Calu3 (cell line): ENCODE measurements at regions not wholly inside any gene's neighbourhood (a gene's known extent, or its start where the extent isn't known, plus 50 kb on each side); places are given as distances from the start of the nearest gene placed in this dataset.

ENCODE experiments used
- BruUV-seq: library from RNA; stranded (reverse); fragments of 400-500 nt; replicated peaks from 2 replicates; lab custom pipeline; 2021; lab: Mats Ljungman, UMichigan
- CTCF ChIA-PET: fragments of 300-600 bp; sonication (Branson Sonifier 250); formaldehyde crosslinking; loops from one replicate; lab custom pipeline; 2022; ENCODE audit warnings: antibody characterized with exemption; lab: Charles Lee
- DNase-seq: peaks from one replicate; pipeline ENCODE4 v3.0.0; 2022
- H3K27ac Mint-ChIP-seq: one replicate; pipeline ENCODE4 v1.8.0; 2022; ENCODE audit warnings: mixed read lengths; ENCODE audit not compliant: unreplicated experiment
- H3K27me3 Mint-ChIP-seq: one replicate; pipeline ENCODE4 v1.8.0; 2022; ENCODE audit warnings: mixed read lengths; ENCODE audit not compliant: unreplicated experiment
- H3K36me3 Mint-ChIP-seq: one replicate; pipeline ENCODE4 v1.8.0; 2022; ENCODE audit warnings: mild to moderate bottlenecking, moderate library complexity, mixed read lengths; ENCODE audit not compliant: insufficient read depth, unreplicated experiment
- H3K4me1 Mint-ChIP-seq: one replicate; pipeline ENCODE4 v1.8.0; 2022; ENCODE audit warnings: mild to moderate bottlenecking, low read depth, mixed read lengths; ENCODE audit not compliant: unreplicated experiment
- H3K4me3 Mint-ChIP-seq: one replicate; pipeline ENCODE4 v1.8.0; 2022; ENCODE audit warnings: mild to moderate bottlenecking, low read depth, moderate library complexity, mixed read lengths; ENCODE audit not compliant: unreplicated experiment
- H3K9me3 Mint-ChIP-seq: one replicate; pipeline ENCODE4 v1.8.0; 2022; ENCODE audit warnings: low read depth, mixed read lengths; ENCODE audit not compliant: unreplicated experiment
- intact Hi-C: fragments of 100-400 bp; cut with micrococcal nuclease; formaldehyde crosslinking; loops from one replicate; pipeline ENCODE4 v1.10.0; 2022; ENCODE audit not compliant: unreplicated experiment
- TF ChIP-seq, protein P1 (sequence below): fragments of 200-600 bp; IDR thresholded peaks from one replicate; pipeline ENCODE4 v1.8.0; 2022; ENCODE audit warnings: antibody characterized with exemption; ENCODE audit not compliant: unreplicated experiment

DNA sequence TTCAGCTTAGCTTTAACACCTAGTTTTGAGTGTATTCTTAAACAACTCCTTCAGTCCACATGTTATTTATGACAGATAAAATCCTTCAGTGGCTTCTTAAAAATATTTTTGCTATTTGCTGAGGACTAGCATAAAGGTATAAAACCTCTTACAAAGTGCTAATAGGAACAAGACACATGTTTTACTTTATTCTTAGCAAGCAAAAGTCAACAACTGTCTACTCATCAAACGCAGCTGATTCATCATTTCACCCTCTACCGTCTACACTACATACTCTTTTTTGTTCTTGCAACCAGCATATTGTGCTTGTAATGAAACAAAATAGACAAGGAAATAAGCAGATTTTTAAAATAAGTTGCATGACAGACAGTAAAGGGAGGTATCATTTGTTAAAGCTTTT lies 319.7 kb downstream of the SNX13 start:
- Mint-ChIP-seq H3K9me3 (peaks cover 3% of the 10 kb centered on the region), H3K27me3 (no peaks in the 10 kb centered on the region), H3K36me3 (no peaks in the 10 kb centered on the region), H3K27ac (no peak overlapping the region), H3K4me1 (peaks cover 48% of the 10 kb centered on the region), H3K4me3 (no peak overlapping the region)
- intact Hi-C loops, result no loop called here
- no TSS peak for BruUV-seq
- no peak for DNase-seq
- TF ChIP-seq, protein P1, sequence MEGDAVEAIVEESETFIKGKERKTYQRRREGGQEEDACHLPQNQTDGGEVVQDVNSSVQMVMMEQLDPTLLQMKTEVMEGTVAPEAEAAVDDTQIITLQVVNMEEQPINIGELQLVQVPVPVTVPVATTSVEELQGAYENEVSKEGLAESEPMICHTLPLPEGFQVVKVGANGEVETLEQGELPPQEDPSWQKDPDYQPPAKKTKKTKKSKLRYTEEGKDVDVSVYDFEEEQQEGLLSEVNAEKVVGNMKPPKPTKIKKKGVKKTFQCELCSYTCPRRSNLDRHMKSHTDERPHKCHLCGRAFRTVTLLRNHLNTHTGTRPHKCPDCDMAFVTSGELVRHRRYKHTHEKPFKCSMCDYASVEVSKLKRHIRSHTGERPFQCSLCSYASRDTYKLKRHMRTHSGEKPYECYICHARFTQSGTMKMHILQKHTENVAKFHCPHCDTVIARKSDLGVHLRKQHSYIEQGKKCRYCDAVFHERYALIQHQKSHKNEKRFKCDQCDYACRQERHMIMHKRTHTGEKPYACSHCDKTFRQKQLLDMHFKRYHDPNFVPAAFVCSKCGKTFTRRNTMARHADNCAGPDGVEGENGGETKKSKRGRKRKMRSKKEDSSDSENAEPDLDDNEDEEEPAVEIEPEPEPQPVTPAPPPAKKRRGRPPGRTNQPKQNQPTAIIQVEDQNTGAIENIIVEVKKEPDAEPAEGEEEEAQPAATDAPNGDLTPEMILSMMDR, result no peak
- CTCF ChIA-PET, result interaction anchor here (1.5 kb wide), 1 partner anchor 13 kb away, joined by 4 read pairs; no protein-coding TSS in a partner anchor

DNA sequence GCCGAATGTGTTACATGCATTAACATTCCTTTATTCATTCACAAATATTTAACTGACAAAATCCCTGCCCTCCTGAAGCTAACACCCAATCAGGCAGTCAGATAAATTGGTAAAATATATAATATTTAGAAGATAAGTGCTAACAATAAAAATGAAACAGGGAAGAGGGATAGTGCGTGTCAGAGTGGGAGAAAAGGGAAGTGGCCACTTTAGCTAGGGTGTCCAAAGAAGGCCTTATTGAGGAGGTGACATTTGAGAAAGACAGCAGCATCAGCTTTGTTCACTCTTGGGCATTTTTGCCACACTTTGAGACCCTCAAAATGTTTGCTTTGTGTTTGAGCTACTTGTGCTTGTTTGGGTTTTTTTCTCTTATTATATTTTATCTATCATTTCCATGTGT lies 317.8 kb downstream of the SNX13 start:
- H3K27me3 Mint-ChIP-seq, result no peaks in the 10 kb centered on the region
- TF ChIP-seq, protein P1, result no peak
- no TSS peak for BruUV-seq
- no peak for DNase-seq
- CTCF ChIA-PET, result interaction anchor here (0.6 kb wide), 1 partner anchor 214 kb away, joined by 3 read pairs; no protein-coding TSS in a partner anchor
- intact Hi-C loops, result no loop called here
- H3K9me3 Mint-ChIP-seq, result peaks cover 3% of the 10 kb centered on the region
- H3K36me3 Mint-ChIP-seq, result no peaks in the 10 kb centered on the region
- no peak overlapping the region for H3K27ac Mint-ChIP-seq
- no peak overlapping the region for H3K4me3 Mint-ChIP-seq
- H3K4me1 Mint-ChIP-seq, result peaks cover 55% of the 10 kb centered on the region

DNA sequence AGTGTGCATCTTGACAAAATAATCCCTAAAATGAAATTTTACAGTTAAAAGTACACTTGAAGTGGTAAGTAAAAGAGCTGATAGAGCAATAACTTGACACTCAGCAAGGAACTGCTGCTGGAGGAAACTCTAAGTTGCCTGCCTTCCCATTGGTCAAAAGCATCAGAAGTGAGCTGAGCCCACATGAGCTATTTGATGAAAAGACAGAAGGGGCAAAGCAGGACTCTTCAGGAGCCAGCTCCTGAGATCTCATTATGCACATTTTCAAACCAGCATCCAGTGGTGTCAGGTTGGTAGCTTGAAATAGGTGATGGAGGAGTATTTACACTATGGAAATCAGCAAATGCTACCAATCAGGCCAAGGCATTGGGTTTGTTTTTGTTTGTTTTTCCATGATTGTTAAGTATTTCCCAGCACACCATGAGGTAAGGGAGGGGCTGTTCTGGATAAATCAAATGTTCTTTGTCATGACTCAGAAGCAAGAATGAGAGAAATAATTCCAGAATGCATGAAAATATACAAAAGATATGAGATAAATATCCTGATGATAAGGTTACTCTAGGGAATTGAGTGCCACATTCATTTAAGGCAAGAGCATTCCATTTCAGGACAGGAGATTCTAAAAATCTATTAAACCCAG lies 316.6 kb downstream of the SNX13 start:
- no peak overlapping the region for H3K27ac Mint-ChIP-seq
- intact Hi-C loops, result no loop called here
- CTCF ChIA-PET, result interaction anchor here (0.9 to 1.2 kb wide), 2 partner anchors 9 to 24 kb away, joined by 3 to 6 read pairs; no protein-coding TSS in a partner anchor
- no peak overlapping the region for H3K4me3 Mint-ChIP-seq
- H3K4me1 Mint-ChIP-seq, result peaks cover 43% of the 10 kb centered on the region
- H3K27me3 Mint-ChIP-seq, result no peaks in the 10 kb centered on the region
- H3K9me3 Mint-ChIP-seq, result peaks cover 3% of the 10 kb centered on the region
- DNase-seq, result no peak
- BruUV-seq, result no TSS peak
- TF ChIP-seq, protein P1, result no peak
- no peaks in the 10 kb centered on the region for H3K36me3 Mint-ChIP-seq

DNA sequence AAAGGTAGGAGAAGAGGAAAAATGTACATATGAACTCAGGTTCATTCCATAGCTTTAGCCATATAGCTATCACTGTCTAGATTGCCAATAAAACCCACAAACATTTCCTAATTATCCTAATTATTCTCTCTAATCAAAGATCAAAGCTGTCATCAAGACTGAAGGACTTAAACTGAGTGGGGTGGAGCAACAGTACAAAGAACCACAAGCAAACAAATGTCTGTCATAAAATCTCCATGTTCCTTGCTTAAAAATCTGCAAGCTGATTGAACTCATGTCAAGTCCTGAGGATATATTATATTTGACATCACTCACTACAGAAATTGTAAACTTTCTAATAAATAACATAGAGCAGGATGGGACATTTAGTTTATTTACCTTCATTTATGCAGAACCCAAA lies 315.9 kb downstream of the SNX13 start:
- Mint-ChIP-seq H3K9me3 (peaks cover 3% of the 10 kb centered on the region), H3K4me3 (no peak overlapping the region), H3K27ac (no peak overlapping the region), H3K4me1 (peaks cover 36% of the 10 kb centered on the region), H3K27me3 (no peaks in the 10 kb centered on the region), H3K36me3 (no peaks in the 10 kb centered on the region)
- TF ChIP-seq, protein P1, result no peak
- intact Hi-C loops, result no loop called here
- DNase-seq, result no peak
- BruUV-seq, result no TSS peak
- CTCF ChIA-PET, result no interaction called here
